AG08396 (cell line): ENCODE measurements at regions not wholly inside any gene's neighbourhood (a gene's known extent, or its start where the extent isn't known, plus 50 kb on each side); places are given as distances from the start of the nearest gene placed in this dataset.

Experiments used
- DNase-seq: peaks from one replicate; pipeline ENCODE4 v3.0.0; 2012; ENCODE audit warnings: low spot score, mixed read lengths

- DNase-seq, result no peak
Observed at GRCh38 chr20:12289465-12289864, 371.8 kb downstream of the BTBD3 start.

GRCh38 chr20:12291386-12291785 is 373.7 kb downstream of the BTBD3 start:
- DNase-seq, result no peak

- DNase-seq, result no peak
Observed at GRCh38 chr20:12293900-12294299, 376.2 kb downstream of the BTBD3 start.

GRCh38 chr20:12294678-12295077 is 377.0 kb downstream of the BTBD3 start:
- no peak for DNase-seq

GRCh38 chr20:12305188-12305950 is 387.7 kb downstream of the BTBD3 start:
- no peak for DNase-seq

GRCh38 chr20:12306107-12306506 is 388.4 kb downstream of the BTBD3 start:
- no peak for DNase-seq

- no peak for DNase-seq
Observed at GRCh38 chr20:12311094-12311865, 393.6 kb downstream of the BTBD3 start.

- DNase-seq, result no peak
Observed at GRCh38 chr20:12315652-12316051, 398.0 kb downstream of the BTBD3 start.

GRCh38 chr20:12316794-12317193 is 399.1 kb downstream of the BTBD3 start:
- DNase-seq, result no peak

GRCh38 chr20:12317433-12317832 is 399.7 kb downstream of the BTBD3 start:
- no peak for DNase-seq

- no peak for DNase-seq
Observed at GRCh38 chr20:12318043-12318442, 400.4 kb downstream of the BTBD3 start.

- DNase-seq, result no peak
Observed at GRCh38 chr20:12321736-12322135, 404.0 kb downstream of the BTBD3 start.

GRCh38 chr20:12327205-12327604 is 409.5 kb downstream of the BTBD3 start:
- DNase-seq, result no peak

- no peak for DNase-seq
Observed at GRCh38 chr20:12331236-12331635, 413.5 kb downstream of the BTBD3 start.

- no peak for DNase-seq
Observed at GRCh38 chr20:12337601-12338000, 419.9 kb downstream of the BTBD3 start.

- no peak for DNase-seq
Observed at GRCh38 chr20:12345978-12346377, 428.3 kb downstream of the BTBD3 start.

GRCh38 chr20:12353842-12354241 is 436.1 kb downstream of the BTBD3 start:
- no peak for DNase-seq

- no peak for DNase-seq
Observed at GRCh38 chr20:12354725-12355124, 437.0 kb downstream of the BTBD3 start.

- DNase-seq, result no peak
Observed at GRCh38 chr20:12355185-12355584, 437.5 kb downstream of the BTBD3 start.

GRCh38 chr20:12358006-12358654 is 440.4 kb downstream of the BTBD3 start:
- DNase-seq, result no peak

GRCh38 chr20:12358655-12359009 is 440.9 kb downstream of the BTBD3 start:
- DNase-seq, result no peak

- DNase-seq, result no peak
Observed at GRCh38 chr20:12371990-12372389, 454.3 kb downstream of the BTBD3 start.

GRCh38 chr20:12372557-12372956 is 454.9 kb downstream of the BTBD3 start:
- no peak for DNase-seq
